HG03139 (cell line): ENCODE measurements at regions not wholly inside any gene's neighbourhood (a gene's known extent, or its start where the extent isn't known, plus 50 kb on each side); places are given as distances from the start of the nearest gene placed in this dataset.
"Not testable (repeated sequence)": the region's sequence is repeated elsewhere in the genome, so short reads cannot be mapped to it uniquely, and the experiment has no call there.

Experiments used
- ATAC-seq: cut with Tn5 transposase; IDR thresholded peaks from one replicate; pipeline ENCODE4 v1.9.1; 2021; ENCODE audit not compliant: unreplicated experiment

- ATAC-seq: no peak
These were observed 2351.4 kb downstream of the PCDH7 start for GRCh38 chr4:33071535-33071934.

GRCh38 chr4:33072298-33073089 is 2352.3 kb downstream of the PCDH7 start:
- no peak for ATAC-seq

- no peak for ATAC-seq
These were observed 2353.6 kb downstream of the PCDH7 start for GRCh38 chr4:33073811-33074210.

GRCh38 chr4:33078145-33078544 is 2358.0 kb downstream of the PCDH7 start:
- ATAC-seq: no peak

GRCh38 chr4:33080275-33080674 is 2360.1 kb downstream of the PCDH7 start:
- no peak for ATAC-seq

GRCh38 chr4:33085709-33086108 is 2365.5 kb downstream of the PCDH7 start:
- ATAC-seq: no peak

GRCh38 chr4:33086331-33086925 is 2366.3 kb downstream of the PCDH7 start:
- no peak for ATAC-seq

GRCh38 chr4:33088713-33089112 is 2368.5 kb downstream of the PCDH7 start:
- ATAC-seq: no peak

- ATAC-seq: no peak
These were observed 2370.7 kb downstream of the PCDH7 start for GRCh38 chr4:33090910-33091309.

GRCh38 chr4:33091961-33092360 is 2371.8 kb downstream of the PCDH7 start:
- ATAC-seq: no peak

GRCh38 chr4:33104273-33104672 is 2384.1 kb downstream of the PCDH7 start:
- ATAC-seq: no peak

- no peak for ATAC-seq
These were observed 2387.6 kb downstream of the PCDH7 start for GRCh38 chr4:33107814-33108213.

- no peak for ATAC-seq
These were observed 2390.9 kb downstream of the PCDH7 start for GRCh38 chr4:33111117-33111516.

GRCh38 chr4:33116871-33117270 is 2396.7 kb downstream of the PCDH7 start:
- ATAC-seq: no peak

GRCh38 chr4:33126002-33126401 is 2405.8 kb downstream of the PCDH7 start:
- no peak for ATAC-seq

GRCh38 chr4:33130662-33131061 is 2410.5 kb downstream of the PCDH7 start:
- ATAC-seq: not testable (repeated sequence)

- ATAC-seq: no peak
These were observed 2413.6 kb downstream of the PCDH7 start for GRCh38 chr4:33133723-33134122.

- ATAC-seq: no peak
These were observed 2414.2 kb downstream of the PCDH7 start for GRCh38 chr4:33134366-33134765.

GRCh38 chr4:33149658-33150524 is 2429.7 kb downstream of the PCDH7 start:
- ATAC-seq: no peak

GRCh38 chr4:33150525-33150910 is 2430.3 kb downstream of the PCDH7 start:
- no peak for ATAC-seq

- no peak for ATAC-seq
These were observed 2440.0 kb downstream of the PCDH7 start for GRCh38 chr4:33160126-33160525.

GRCh38 chr4:33161202-33161601 is 2441.0 kb downstream of the PCDH7 start:
- no peak for ATAC-seq
